ENCODE measurements at regions not wholly inside any gene's neighbourhood (a gene's known extent, or its start where the extent isn't known, plus 50 kb on each side); places are given as distances from the start of the nearest gene placed in this dataset.

- in situ Hi-C loops (cut with HindIII; ENCODE audit: low pct_unique_long_range_greater_than_20kb, low sequenced_read_pairs), result no loop called here
- intact Hi-C loops (cut with micrococcal nuclease; ENCODE audit: unreplicated experiment), result no loop called here
- CTCF ChIA-PET, result no interaction called here
These were observed 431.8 kb downstream of the RAPGEF2 start for GRCh38 chr4:159534655-159535054.

GRCh38 chr4:159538556-159538955 is 435.7 kb downstream of the RAPGEF2 start:
- BruUV-seq (replicated peaks), result no TSS peak
- H3K4me3 ChIP-seq (ENCODE audit: low read depth in 2 of 2, low read length in 2 of 2), result no peak overlapping the region
- ATAC-seq, result no peak

More at GRCh38 chr4:159534655-159535054, 431.8 kb downstream of the RAPGEF2 start:
- no peak overlapping the region for H3K4me3 ChIP-seq (ENCODE audit: low read depth in 2 of 2, low read length in 2 of 2)
- no peaks in the 10 kb centered on the region for H3K4me1 ChIP-seq (ENCODE audit: control insufficient read depth, insufficient read depth, low read length)
- DNase-seq (ENCODE audit: low read depth, low spot score), result no peak
- no peaks in the 10 kb centered on the region for H3K36me3 ChIP-seq (ENCODE audit: control insufficient read depth, insufficient read depth, low read length)
- no peak overlapping the region for H3K27ac ChIP-seq (ENCODE audit: low read length)
- no peaks in the 10 kb centered on the region for H3K9me3 ChIP-seq (ENCODE audit: control insufficient read depth, insufficient read depth, low read depth, low read length)
- no TSS peak for BruUV-seq (replicated peaks)
- TF ChIP-seq TCF7L2 (IDR thresholded peaks at IDR 0.05; ENCODE audit: low read depth, low read length) (no peak), REST (IDR thresholded peaks at IDR 0.05; ENCODE audit: insufficient read depth in 1 of 2, low read depth in 2 of 2, low read length in 1 of 2) (no peak), POLR2AphosphoS5 (IDR thresholded peaks at IDR 0.05; ENCODE audit: low read depth, low read length) (no peak), CTCF (IDR thresholded peaks at IDR 0.05) (no peak), SIN3A (IDR thresholded peaks at IDR 0.05; ENCODE audit: borderline replicate concordance, insufficient read depth, low read depth, low read length) (no peak)
- no peaks in the 10 kb centered on the region for H3K27me3 ChIP-seq (ENCODE audit: control insufficient read depth, insufficient read depth, low read length)
- no peak for ATAC-seq
- POLR2A ChIA-PET, result no interaction called here

More at GRCh38 chr4:159538556-159538955, 435.7 kb downstream of the RAPGEF2 start:
- Histone ChIP-seq H3K27me3 (ENCODE audit: control insufficient read depth, insufficient read depth, low read length) (no peaks in the 10 kb centered on the region), H3K9me3 (ENCODE audit: control insufficient read depth, insufficient read depth, low read depth, low read length) (no peaks in the 10 kb centered on the region), H3K36me3 (ENCODE audit: control insufficient read depth, insufficient read depth, low read length) (no peaks in the 10 kb centered on the region), H3K27ac (ENCODE audit: low read length) (no peak overlapping the region), H3K4me1 (ENCODE audit: control insufficient read depth, insufficient read depth, low read length) (no peaks in the 10 kb centered on the region)
- CTCF ChIA-PET, result no interaction called here
- intact Hi-C loops (cut with micrococcal nuclease; ENCODE audit: unreplicated experiment) (no loop called here), in situ Hi-C loops (cut with HindIII; ENCODE audit: low pct_unique_long_range_greater_than_20kb, low sequenced_read_pairs) (no loop called here)
- TF ChIP-seq REST (IDR thresholded peaks at IDR 0.05; ENCODE audit: insufficient read depth in 1 of 2, low read depth in 2 of 2, low read length in 1 of 2) (no peak), CTCF (IDR thresholded peaks at IDR 0.05) (no peak), TCF7L2 (IDR thresholded peaks at IDR 0.05; ENCODE audit: low read depth, low read length) (no peak), POLR2AphosphoS5 (IDR thresholded peaks at IDR 0.05; ENCODE audit: low read depth, low read length) (no peak), SIN3A (IDR thresholded peaks at IDR 0.05; ENCODE audit: borderline replicate concordance, insufficient read depth, low read depth, low read length) (no peak)
- DNase-seq (ENCODE audit: low read depth, low spot score), result no peak
- POLR2A ChIA-PET, result no interaction called here

Data from Panc1 (cell line).